ENCODE measurements at regions not wholly inside any gene's neighbourhood (a gene's known extent, or its start where the extent isn't known, plus 50 kb on each side); places are given as distances from the start of the nearest gene placed in this dataset.

- TF ChIP-seq CTCF (IDR thresholded peaks at IDR 0.05; ENCODE audit: insufficient read depth, low read depth, low read length) = no peak
- Histone ChIP-seq H3K4me3 (ENCODE audit: low read depth, low read length) (no peak overlapping the region), H3K27me3 (ENCODE audit: control insufficient read depth, insufficient read depth, low read length) (no peaks in the 10 kb centered on the region), H3K36me3 (ENCODE audit: control insufficient read depth, insufficient read depth, low read length) (no peaks in the 10 kb centered on the region)
- ChIA-PET POLR2A (no interaction called here), CTCF (interaction anchor here (0.7 kb wide), 1 partner anchor 15 kb away, joined by 3 read pairs; no protein-coding TSS in a partner anchor)
- no peak for DNase-seq (ENCODE audit: low read depth)
Measured at GRCh38 chr6:155830531-155830930, 374.9 kb upstream of the NOX3 start.

- no peak for TF ChIP-seq CTCF (IDR thresholded peaks at IDR 0.05; ENCODE audit: insufficient read depth, low read depth, low read length)
- DNase-seq (ENCODE audit: low read depth) = no peak
- Histone ChIP-seq H3K4me3 (ENCODE audit: low read depth, low read length) (no peak overlapping the region), H3K36me3 (ENCODE audit: control insufficient read depth, insufficient read depth, low read length) (no peaks in the 10 kb centered on the region), H3K27me3 (ENCODE audit: control insufficient read depth, insufficient read depth, low read length) (no peaks in the 10 kb centered on the region)
- ChIA-PET POLR2A (no interaction called here), CTCF (no interaction called here)
Measured at GRCh38 chr6:155829646-155830045, 374.0 kb upstream of the NOX3 start.

- TF ChIP-seq CTCF (IDR thresholded peaks at IDR 0.05; ENCODE audit: insufficient read depth, low read depth, low read length) = no peak
- H3K36me3 ChIP-seq (ENCODE audit: control insufficient read depth, insufficient read depth, low read length) = no peaks in the 10 kb centered on the region
- no peak for DNase-seq (ENCODE audit: low read depth)
- CTCF ChIA-PET = no interaction called here
- H3K27me3 ChIP-seq (ENCODE audit: control insufficient read depth, insufficient read depth, low read length) = no peaks in the 10 kb centered on the region
- POLR2A ChIA-PET = no interaction called here
- H3K4me3 ChIP-seq (ENCODE audit: low read depth, low read length) = no peak overlapping the region
Measured at GRCh38 chr6:155828989-155829388, 373.4 kb upstream of the NOX3 start.

GRCh38 chr6:155818698-155819097, 363.1 kb upstream of the NOX3 start:
- CTCF ChIA-PET = no interaction called here
- TF ChIP-seq CTCF (IDR thresholded peaks at IDR 0.05; ENCODE audit: insufficient read depth, low read depth, low read length) = no peak
- Histone ChIP-seq H3K4me3 (ENCODE audit: low read depth, low read length) (no peak overlapping the region), H3K27me3 (ENCODE audit: control insufficient read depth, insufficient read depth, low read length) (no peaks in the 10 kb centered on the region), H3K36me3 (ENCODE audit: control insufficient read depth, insufficient read depth, low read length) (no peaks in the 10 kb centered on the region)
- no peak for DNase-seq (ENCODE audit: low read depth)
- POLR2A ChIA-PET = no interaction called here

GRCh38 chr6:155813548-155813947, 357.9 kb upstream of the NOX3 start:
- DNase-seq (ENCODE audit: low read depth) = no peak
- Histone ChIP-seq H3K36me3 (ENCODE audit: control insufficient read depth, insufficient read depth, low read length) (no peaks in the 10 kb centered on the region), H3K27me3 (ENCODE audit: control insufficient read depth, insufficient read depth, low read length) (no peaks in the 10 kb centered on the region), H3K4me3 (ENCODE audit: low read depth, low read length) (no peak overlapping the region)
- no peak for TF ChIP-seq CTCF (IDR thresholded peaks at IDR 0.05; ENCODE audit: insufficient read depth, low read depth, low read length)
- ChIA-PET POLR2A (interaction anchor here (0.6 kb wide), 1 partner anchor 11 kb away, joined by 3 read pairs; no protein-coding TSS in a partner anchor), CTCF (no interaction called here)
